Hepatocyte (in vitro differentiated cells): ENCODE measurements at regions not wholly inside any gene's neighbourhood (a gene's known extent, or its start where the extent isn't known, plus 50 kb on each side); places are given as distances from the start of the nearest gene placed in this dataset.

Experiments used
- CTCF ChIP-seq: fragments of 200-600 bp; sonication (generic); IDR thresholded peaks from 2 replicates; pipeline ENCODE4 v1.5.1; 2016; ENCODE audit warnings: antibody characterized with exemption, mild to moderate bottlenecking; ENCODE audit not compliant: poor library complexity
- EZH2phosphoT487 ChIP-seq: fragments of 200-600 bp; sonication (generic); IDR thresholded peaks from one replicate; pipeline ENCODE4 v1.6.1; 2018; ENCODE audit warnings: antibody characterized with exemption, mild to moderate bottlenecking, low read depth, moderate library complexity; ENCODE audit not compliant: unreplicated experiment, severe bottlenecking

- TF ChIP-seq CTCF (no peak), EZH2phosphoT487 (no peak)
These were observed 344.8 kb downstream of the CNTN3 start for GRCh38 chr3:74269689-74270088.
